ENCODE measurements at regions not wholly inside any gene's neighbourhood (a gene's known extent, or its start where the extent isn't known, plus 50 kb on each side); places are given as distances from the start of the nearest gene placed in this dataset.
"Not testable (repeated sequence)": the region's sequence is repeated elsewhere in the genome, so short reads cannot be mapped to it uniquely, and the experiment has no call there.

- no peak for DNase-seq (ENCODE audit: low spot score)
- intact Hi-C loops (cut with DNase I), result no loop called here
These were observed 443.0 kb upstream of the ADAMTS9 start for GRCh38 chr3:65130782-65131181.

- intact Hi-C loops (cut with DNase I), result no loop called here
- no peak for DNase-seq (ENCODE audit: low spot score)
These were observed 440.5 kb upstream of the ADAMTS9 start for GRCh38 chr3:65128346-65128745.

GRCh38 chr3:65126527-65127410 lies 439.0 kb upstream of the ADAMTS9 start:
- intact Hi-C loops (cut with DNase I), result no loop called here
- DNase-seq (ENCODE audit: low spot score), result no peak

- DNase-seq (ENCODE audit: low spot score); intact Hi-C loops (cut with DNase I): not testable (repeated sequence)
These were observed 432.4 kb upstream of the ADAMTS9 start for GRCh38 chr3:65120156-65120555.

GRCh38 chr3:65118912-65119499 lies 431.2 kb upstream of the ADAMTS9 start:
- intact Hi-C loops (cut with DNase I), result no loop called here
- DNase-seq (ENCODE audit: low spot score), result no peak

GRCh38 chr3:65114041-65114440 lies 426.2 kb upstream of the ADAMTS9 start:
- intact Hi-C loops (cut with DNase I), result no loop called here
- DNase-seq (ENCODE audit: low spot score), result no peak

GRCh38 chr3:65112751-65113300 lies 425.0 kb upstream of the ADAMTS9 start:
- DNase-seq (ENCODE audit: low spot score), result no peak
- intact Hi-C loops (cut with DNase I), result no loop called here

GRCh38 chr3:65110661-65111060 lies 422.9 kb upstream of the ADAMTS9 start:
- intact Hi-C loops (cut with DNase I), result no loop called here
- DNase-seq (ENCODE audit: low spot score), result no peak

- no peak for DNase-seq (ENCODE audit: low spot score)
These were observed 422.2 kb upstream of the ADAMTS9 start for GRCh38 chr3:65109966-65110500.

GRCh38 chr3:65107174-65107573 lies 419.4 kb upstream of the ADAMTS9 start:
- intact Hi-C loops (cut with DNase I), result no loop called here

More at GRCh38 chr3:65109966-65110500, 422.2 kb upstream of the ADAMTS9 start:
- intact Hi-C loops (cut with DNase I), result no loop called here

GRCh38 chr3:65101450-65101849 lies 413.6 kb upstream of the ADAMTS9 start:
- intact Hi-C loops (cut with DNase I), result no loop called here
- no peak for DNase-seq (ENCODE audit: low spot score)

More at GRCh38 chr3:65107174-65107573, 419.4 kb upstream of the ADAMTS9 start:
- DNase-seq (ENCODE audit: low spot score), result no peak

- intact Hi-C loops (cut with DNase I), result no loop called here
These were observed 410.6 kb upstream of the ADAMTS9 start for GRCh38 chr3:65098400-65098799.

GRCh38 chr3:65096110-65096745 lies 408.4 kb upstream of the ADAMTS9 start:
- intact Hi-C loops (cut with DNase I), result no loop called here
- DNase-seq (ENCODE audit: low spot score), result no peak

More at GRCh38 chr3:65098400-65098799, 410.6 kb upstream of the ADAMTS9 start:
- no peak for DNase-seq (ENCODE audit: low spot score)

- intact Hi-C loops (cut with DNase I), result no loop called here
These were observed 406.9 kb upstream of the ADAMTS9 start for GRCh38 chr3:65094723-65095122.

GRCh38 chr3:65093641-65094040 lies 405.8 kb upstream of the ADAMTS9 start:
- intact Hi-C loops (cut with DNase I), result no loop called here
- no peak for DNase-seq (ENCODE audit: low spot score)

More at GRCh38 chr3:65094723-65095122, 406.9 kb upstream of the ADAMTS9 start:
- DNase-seq (ENCODE audit: low spot score), result no peak

GRCh38 chr3:65091565-65091964 lies 403.8 kb upstream of the ADAMTS9 start:
- intact Hi-C loops (cut with DNase I), result no loop called here
- DNase-seq (ENCODE audit: low spot score), result no peak

GRCh38 chr3:65083240-65083639 lies 395.4 kb upstream of the ADAMTS9 start:
- DNase-seq (ENCODE audit: low spot score), result no peak
- intact Hi-C loops (cut with DNase I), result loop anchor here (5.0 kb wide), 1 partner anchor 396 kb away; the partner anchor contains the start of gene ADAMTS9

GRCh38 chr3:65081536-65081935 lies 393.7 kb upstream of the ADAMTS9 start:
- intact Hi-C loops (cut with DNase I), result loop anchor here (5.0 kb wide), 1 partner anchor 394 kb away; the partner anchor contains the start of gene ADAMTS9

GRCh38 chr3:65080432-65080831 lies 392.6 kb upstream of the ADAMTS9 start:
- no peak for DNase-seq (ENCODE audit: low spot score)
- intact Hi-C loops (cut with DNase I), result loop anchor here (5.0 kb wide), 1 partner anchor 393 kb away; the partner anchor contains the start of gene ADAMTS9

More at GRCh38 chr3:65081536-65081935, 393.7 kb upstream of the ADAMTS9 start:
- DNase-seq (ENCODE audit: low spot score), result no peak

- no peak for DNase-seq (ENCODE audit: low spot score)
These were observed 391.8 kb upstream of the ADAMTS9 start for GRCh38 chr3:65079560-65079959.

More at GRCh38 chr3:65079560-65079959, 391.8 kb upstream of the ADAMTS9 start:
- intact Hi-C loops (cut with DNase I), result no loop called here
